ENCODE measurements at regions not wholly inside any gene's neighbourhood (a gene's known extent, or its start where the extent isn't known, plus 50 kb on each side); places are given as distances from the start of the nearest gene placed in this dataset.

DNA sequence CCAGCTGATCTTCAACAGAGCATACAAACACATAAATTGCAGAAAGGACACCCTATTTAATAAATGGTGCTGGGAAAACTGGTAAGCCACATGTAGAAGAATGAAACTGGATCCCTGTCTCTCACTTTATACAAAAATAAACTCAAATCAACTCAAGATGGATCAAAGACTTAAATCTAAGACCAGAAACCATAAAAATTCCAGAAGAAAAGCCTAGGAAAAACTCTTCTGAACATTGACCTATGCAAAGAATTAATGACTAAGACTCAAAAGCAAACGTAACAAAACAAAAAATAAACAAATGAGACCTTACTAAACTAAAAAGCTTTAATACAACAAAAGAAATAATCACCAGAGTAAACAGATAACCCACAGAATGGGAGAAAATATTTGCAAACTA, 74.5 kb upstream of the ABCC4 start:
- H3K9me3 ChIP-seq (ENCODE audit: control insufficient read depth, low read depth, low read length), result no peaks in the 10 kb centered on the region
- TF ChIP-seq, protein P1, sequence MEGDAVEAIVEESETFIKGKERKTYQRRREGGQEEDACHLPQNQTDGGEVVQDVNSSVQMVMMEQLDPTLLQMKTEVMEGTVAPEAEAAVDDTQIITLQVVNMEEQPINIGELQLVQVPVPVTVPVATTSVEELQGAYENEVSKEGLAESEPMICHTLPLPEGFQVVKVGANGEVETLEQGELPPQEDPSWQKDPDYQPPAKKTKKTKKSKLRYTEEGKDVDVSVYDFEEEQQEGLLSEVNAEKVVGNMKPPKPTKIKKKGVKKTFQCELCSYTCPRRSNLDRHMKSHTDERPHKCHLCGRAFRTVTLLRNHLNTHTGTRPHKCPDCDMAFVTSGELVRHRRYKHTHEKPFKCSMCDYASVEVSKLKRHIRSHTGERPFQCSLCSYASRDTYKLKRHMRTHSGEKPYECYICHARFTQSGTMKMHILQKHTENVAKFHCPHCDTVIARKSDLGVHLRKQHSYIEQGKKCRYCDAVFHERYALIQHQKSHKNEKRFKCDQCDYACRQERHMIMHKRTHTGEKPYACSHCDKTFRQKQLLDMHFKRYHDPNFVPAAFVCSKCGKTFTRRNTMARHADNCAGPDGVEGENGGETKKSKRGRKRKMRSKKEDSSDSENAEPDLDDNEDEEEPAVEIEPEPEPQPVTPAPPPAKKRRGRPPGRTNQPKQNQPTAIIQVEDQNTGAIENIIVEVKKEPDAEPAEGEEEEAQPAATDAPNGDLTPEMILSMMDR (conservative IDR thresholded peaks at IDR 0.05), result no peak
- H3K18ac ChIP-seq (ENCODE audit: insufficient read length, low read depth, low read length), result no peak overlapping the region

More for the DNA sequence above, 74.5 kb upstream of the ABCC4 start:
- no peak overlapping the region for H2BK120ac ChIP-seq (ENCODE audit: low read depth, low read length, poor library complexity, severe bottlenecking)
- H4K5ac ChIP-seq (ENCODE audit: insufficient read length, low read depth, low read length), result no peak overlapping the region
- H3K4me2 ChIP-seq (ENCODE audit: insufficient read depth, insufficient read length, low read length), result no peak overlapping the region
- H2AFZ ChIP-seq (ENCODE audit: low read length), result no peak overlapping the region
- no peak overlapping the region for H2BK5ac ChIP-seq (ENCODE audit: insufficient read length, low read length)
- no peaks in the 10 kb centered on the region for H3K79me1 ChIP-seq (ENCODE audit: insufficient read depth, low read depth, low read length, poor library complexity, severe bottlenecking)
- peaks cover 2 to 5% of the 10 kb centered on the region in 2 experiments; a peak in 2 of 4 replicates for H3K4me1 Mint-ChIP-seq
- no peak overlapping the region for H2BK20ac ChIP-seq (ENCODE audit: low read depth, low read length, poor library complexity, severe bottlenecking)
- no peak overlapping the region for H3K27ac ChIP-seq (ENCODE audit: insufficient read length, low read depth, low read length)
- no peak overlapping the region for H4K8ac ChIP-seq (replicated peaks; ENCODE audit: insufficient read length, low read depth, low read length)
- H3K23ac ChIP-seq (ENCODE audit: insufficient read length, low read depth, low read length), result no peak overlapping the region
- H3K14ac ChIP-seq (ENCODE audit: insufficient read depth, low read length), result no peak overlapping the region
- H4K91ac ChIP-seq (ENCODE audit: insufficient read length, low read depth, low read length), result no peak overlapping the region
- no peaks in the 10 kb centered on the region for H4K20me1 ChIP-seq (ENCODE audit: control insufficient read depth, insufficient read depth, insufficient read length)
- H3K27me3 Mint-ChIP-seq (ENCODE audit: low read depth), result no peaks in the 10 kb centered on the region; the same call in 1 of the 2 replicates
- H3K27me3 ChIP-seq (ENCODE audit: insufficient read depth, low read length), result no peaks in the 10 kb centered on the region
- H3K36me3 Mint-ChIP-seq (ENCODE audit: insufficient read depth in 1 of 3, low read depth in 3 of 3), result no peaks in the 10 kb centered on the region
- WGBS (ENCODE audit: extremely low coverage, insufficient read length, low lambda C conversion rate), result no CpG with 5 or more reads among the region's 1 CpG
- H3K9me3 Mint-ChIP-seq, result no peaks in the 10 kb centered on the region
- H3K4ac ChIP-seq (ENCODE audit: low read depth, low read length), result no peak overlapping the region
- H3T11ph ChIP-seq (ENCODE audit: low read length), result no peak overlapping the region
- no peaks in the 10 kb centered on the region for H3K23me2 ChIP-seq (ENCODE audit: insufficient read length, low read depth, low read length, poor library complexity, severe bottlenecking)
- H3K4me3 Mint-ChIP-seq, result no peak overlapping the region
- no peak overlapping the region for H2AK5ac ChIP-seq (ENCODE audit: insufficient read length, low read length)
- H2BK12ac ChIP-seq (ENCODE audit: insufficient read length, low read depth, low read length), result no peak overlapping the region
- DNase-seq, result no peak
- H2BK15ac ChIP-seq (ENCODE audit: low read depth, low read length), result no peak overlapping the region
- no peaks in the 10 kb centered on the region for H3K4me1 ChIP-seq (ENCODE audit: insufficient read depth, low read length)
- no peak overlapping the region for H3K9ac ChIP-seq (ENCODE audit: extremely low read depth, insufficient read length, low read length)
- H3K56ac ChIP-seq (ENCODE audit: insufficient read length, low read depth, low read length), result no peak overlapping the region
- H3K79me2 ChIP-seq (ENCODE audit: insufficient read depth, low read length), result no peaks in the 10 kb centered on the region
- no peak overlapping the region for H3K27ac Mint-ChIP-seq

All from H9 (cell line).